K562 (cell line): ENCODE measurements at regions not wholly inside any gene's neighbourhood (a gene's known extent, or its start where the extent isn't known, plus 50 kb on each side); places are given as distances from the start of the nearest gene placed in this dataset.

Experiments used
- BHLHE40 ChIP-seq: IDR thresholded peaks from 2 replicates; pipeline ENCODE4 v1.6.1; 2011; ENCODE audit warnings: low read length, improper control_type of control experiment
- CCAR2 ChIP-seq: fragments of 200-400 bp; formaldehyde crosslinking; IDR thresholded peaks from 2 replicates; pipeline ENCODE4 v1.6.1; 2017; ENCODE audit warnings: mild to moderate bottlenecking, low read depth, low read length
- NBN ChIP-seq: fragments of 450-650 bp; IDR thresholded peaks from 2 replicates; pipeline ENCODE4 v1.6.1; 2016; ENCODE audit warnings: low read depth, mild to moderate bottlenecking
- POLR3A ChIP-seq: IDR thresholded peaks from 2 replicates; pipeline ENCODE4 v1.6.1; 2011; ENCODE audit warnings: borderline replicate concordance, mild to moderate bottlenecking, moderate library complexity; ENCODE audit not compliant: insufficient read length, insufficient read depth; ENCODE audit errors: extremely low read depth
- RFX1 ChIP-seq: fragments of 450-650 bp; IDR thresholded peaks from 2 replicates; pipeline ENCODE4 v1.6.1; 2016; ENCODE audit warnings: mild to moderate bottlenecking, moderate library complexity
- TEAD2 ChIP-seq: fragments of 450-650 bp; IDR thresholded peaks from 2 replicates; pipeline ENCODE4 v1.6.1; 2016; ENCODE audit warnings: missing genetic modification characterization, control low read depth, missing compliant biosample characterization
- ZC3H11A ChIP-seq: IDR thresholded peaks from 2 replicates; pipeline ENCODE4 v1.6.1; 2012; ENCODE audit warnings: low read depth, low read length, improper control_type of control experiment
- TF ChIP-seq, protein P1 (sequence below): sonication (generic); formaldehyde crosslinking; IDR thresholded peaks from 2 replicates; pipeline ENCODE4 v1.9.0; 2022; ENCODE audit warnings: mild to moderate bottlenecking, missing genetic modification reagents
- TF ChIP-seq, protein P2 (sequence below): conservative IDR thresholded peaks from 2 replicates; pipeline ENCODE4 v1.6.1; 2011; ENCODE audit warnings: low read depth, mild to moderate bottlenecking, low read length; ENCODE audit not compliant: control insufficient read depth
- TF ChIP-seq, protein P3 (sequence below), 2 experiments: fragments of 450-650 bp; conservative IDR thresholded peaks; 2 replicates each; pipeline ENCODE4 v1.6.1; 2017; ENCODE audit warnings: mild to moderate bottlenecking in 2 of 2, moderate library complexity in 2 of 2

DNA sequence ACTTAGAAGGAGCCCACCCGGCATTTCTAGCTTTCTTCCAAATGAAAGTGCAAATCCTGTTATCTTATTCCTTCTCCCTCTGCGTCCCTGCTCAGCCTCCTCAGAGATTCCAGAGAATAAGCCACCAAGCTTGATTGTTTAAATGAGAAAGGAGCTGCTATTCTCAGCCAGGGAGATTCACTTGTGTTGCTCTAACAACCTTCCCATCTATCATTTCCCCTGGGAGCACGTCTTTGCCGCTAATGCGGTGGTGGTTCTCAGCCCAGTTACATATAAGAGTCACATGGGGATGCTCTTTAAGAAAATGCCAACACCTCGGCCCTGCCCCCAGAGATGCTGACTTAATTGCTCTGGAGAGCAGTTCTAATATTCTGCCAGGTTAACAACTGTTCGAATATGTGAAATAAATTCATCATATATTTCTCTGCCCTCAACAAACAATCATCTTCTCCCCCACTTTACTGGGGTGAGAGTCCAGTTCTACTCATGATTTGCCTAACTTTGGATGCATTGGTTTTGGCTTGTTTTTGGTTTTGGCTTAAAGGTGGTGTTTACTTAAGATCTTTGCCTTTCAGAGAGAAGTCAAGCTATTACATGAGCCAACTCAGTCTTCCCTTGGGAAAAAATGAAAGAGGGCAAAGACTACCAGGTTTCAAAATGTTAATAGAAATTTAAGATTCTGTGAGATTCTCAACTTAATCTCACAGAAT is 213.9 kb downstream of the SEC16B start (continued):
- TF ChIP-seq CCAR2 (no peak), TEAD2 (tag) (no peak), RFX1 (no peak), NBN (no peak), BHLHE40 (no peak), POLR3A (no peak), ZC3H11A (no peak)
- TF ChIP-seq, protein P1, sequence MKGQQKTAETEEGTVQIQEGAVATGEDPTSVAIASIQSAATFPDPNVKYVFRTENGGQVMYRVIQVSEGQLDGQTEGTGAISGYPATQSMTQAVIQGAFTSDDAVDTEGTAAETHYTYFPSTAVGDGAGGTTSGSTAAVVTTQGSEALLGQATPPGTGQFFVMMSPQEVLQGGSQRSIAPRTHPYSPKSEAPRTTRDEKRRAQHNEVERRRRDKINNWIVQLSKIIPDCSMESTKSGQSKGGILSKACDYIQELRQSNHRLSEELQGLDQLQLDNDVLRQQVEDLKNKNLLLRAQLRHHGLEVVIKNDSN (CRISPR knock-in tag), result no peak
- TF ChIP-seq, protein P2, sequence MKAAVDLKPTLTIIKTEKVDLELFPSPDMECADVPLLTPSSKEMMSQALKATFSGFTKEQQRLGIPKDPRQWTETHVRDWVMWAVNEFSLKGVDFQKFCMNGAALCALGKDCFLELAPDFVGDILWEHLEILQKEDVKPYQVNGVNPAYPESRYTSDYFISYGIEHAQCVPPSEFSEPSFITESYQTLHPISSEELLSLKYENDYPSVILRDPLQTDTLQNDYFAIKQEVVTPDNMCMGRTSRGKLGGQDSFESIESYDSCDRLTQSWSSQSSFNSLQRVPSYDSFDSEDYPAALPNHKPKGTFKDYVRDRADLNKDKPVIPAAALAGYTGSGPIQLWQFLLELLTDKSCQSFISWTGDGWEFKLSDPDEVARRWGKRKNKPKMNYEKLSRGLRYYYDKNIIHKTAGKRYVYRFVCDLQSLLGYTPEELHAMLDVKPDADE, result no peak
- TF ChIP-seq, protein P3, sequence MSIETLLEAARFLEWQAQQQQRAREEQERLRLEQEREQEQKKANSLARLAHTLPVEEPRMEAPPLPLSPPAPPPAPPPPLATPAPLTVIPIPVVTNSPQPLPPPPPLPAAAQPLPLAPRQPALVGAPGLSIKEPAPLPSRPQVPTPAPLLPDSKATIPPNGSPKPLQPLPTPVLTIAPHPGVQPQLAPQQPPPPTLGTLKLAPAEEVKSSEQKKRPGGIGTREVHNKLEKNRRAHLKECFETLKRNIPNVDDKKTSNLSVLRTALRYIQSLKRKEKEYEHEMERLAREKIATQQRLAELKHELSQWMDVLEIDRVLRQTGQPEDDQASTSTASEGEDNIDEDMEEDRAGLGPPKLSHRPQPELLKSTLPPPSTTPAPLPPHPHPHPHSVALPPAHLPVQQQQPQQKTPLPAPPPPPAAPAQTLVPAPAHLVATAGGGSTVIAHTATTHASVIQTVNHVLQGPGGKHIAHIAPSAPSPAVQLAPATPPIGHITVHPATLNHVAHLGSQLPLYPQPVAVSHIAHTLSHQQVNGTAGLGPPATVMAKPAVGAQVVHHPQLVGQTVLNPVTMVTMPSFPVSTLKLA (conservative IDR thresholded peaks at IDR 0.05), result no peak
